PC-9 (cell line): ENCODE measurements at regions not wholly inside any gene's neighbourhood (a gene's known extent, or its start where the extent isn't known, plus 50 kb on each side); places are given as distances from the start of the nearest gene placed in this dataset.

Source experiments
- EZH2 ChIP-seq: fragments of 200-600 bp; sonication (generic); IDR thresholded peaks from 2 replicates; pipeline ENCODE4 v1.8.0; 2017; ENCODE audit warnings: antibody characterized with exemption, low read depth
- TF ChIP-seq, protein P1 (sequence below): fragments of 200-600 bp; sonication (generic); conservative IDR thresholded peaks from 2 replicates; pipeline ENCODE4 v1.6.1; 2017; ENCODE audit warnings: mixed run types, antibody characterized with exemption, mild to moderate bottlenecking, moderate library complexity

DNA sequence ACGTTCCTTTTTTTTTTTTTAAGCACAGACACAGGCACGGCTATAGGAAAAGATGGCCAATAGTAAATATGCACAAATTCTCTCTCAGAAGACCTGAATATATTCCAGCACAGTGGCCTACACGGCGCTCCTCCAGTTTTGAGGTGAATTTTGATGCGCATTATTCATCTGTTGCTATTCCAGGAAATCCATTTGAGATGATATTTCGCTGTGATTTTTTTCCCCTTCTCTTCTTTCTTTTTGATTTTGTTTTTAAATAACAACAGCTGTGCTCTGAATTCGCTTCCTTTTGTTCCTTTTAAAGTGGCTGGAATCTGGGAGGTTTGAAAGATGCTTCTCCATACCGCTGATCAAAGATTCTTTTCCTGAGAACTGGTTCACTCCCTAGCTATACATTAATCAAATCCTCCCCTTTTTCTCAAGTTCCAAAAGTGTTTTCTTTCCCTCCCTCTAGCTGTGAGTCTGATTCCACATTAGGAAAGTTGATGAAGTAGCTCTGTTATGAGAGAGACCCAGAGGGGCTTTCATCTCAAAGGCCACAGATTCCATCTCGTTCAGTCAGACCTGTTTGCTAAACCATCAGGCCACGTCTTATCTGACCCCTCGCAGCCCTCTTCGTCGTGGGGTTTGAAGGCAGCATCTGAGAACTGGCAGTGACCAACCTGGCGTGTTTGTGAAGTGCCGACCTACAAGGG is 602.7 kb upstream of the NRP1 start:
- TF ChIP-seq EZH2 = no peak
- TF ChIP-seq, protein P1, sequence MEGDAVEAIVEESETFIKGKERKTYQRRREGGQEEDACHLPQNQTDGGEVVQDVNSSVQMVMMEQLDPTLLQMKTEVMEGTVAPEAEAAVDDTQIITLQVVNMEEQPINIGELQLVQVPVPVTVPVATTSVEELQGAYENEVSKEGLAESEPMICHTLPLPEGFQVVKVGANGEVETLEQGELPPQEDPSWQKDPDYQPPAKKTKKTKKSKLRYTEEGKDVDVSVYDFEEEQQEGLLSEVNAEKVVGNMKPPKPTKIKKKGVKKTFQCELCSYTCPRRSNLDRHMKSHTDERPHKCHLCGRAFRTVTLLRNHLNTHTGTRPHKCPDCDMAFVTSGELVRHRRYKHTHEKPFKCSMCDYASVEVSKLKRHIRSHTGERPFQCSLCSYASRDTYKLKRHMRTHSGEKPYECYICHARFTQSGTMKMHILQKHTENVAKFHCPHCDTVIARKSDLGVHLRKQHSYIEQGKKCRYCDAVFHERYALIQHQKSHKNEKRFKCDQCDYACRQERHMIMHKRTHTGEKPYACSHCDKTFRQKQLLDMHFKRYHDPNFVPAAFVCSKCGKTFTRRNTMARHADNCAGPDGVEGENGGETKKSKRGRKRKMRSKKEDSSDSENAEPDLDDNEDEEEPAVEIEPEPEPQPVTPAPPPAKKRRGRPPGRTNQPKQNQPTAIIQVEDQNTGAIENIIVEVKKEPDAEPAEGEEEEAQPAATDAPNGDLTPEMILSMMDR = no peak
